Activated CD4-positive, alpha-beta T cell treated with anti-CD3 and anti-CD28 coated beads for 4 hours (primary cell): ENCODE measurements at regions not wholly inside any gene's neighbourhood (a gene's known extent, or its start where the extent isn't known, plus 50 kb on each side); places are given as distances from the start of the nearest gene placed in this dataset.
"Not testable (repeated sequence)": the region's sequence is repeated elsewhere in the genome, so short reads cannot be mapped to it uniquely, and the experiment has no call there.

Experiments used
- DNase-seq, 2 donors: peaks; one replicate each; pipeline ENCODE4 v3.0.0-alpha.2; 2020

DNA sequence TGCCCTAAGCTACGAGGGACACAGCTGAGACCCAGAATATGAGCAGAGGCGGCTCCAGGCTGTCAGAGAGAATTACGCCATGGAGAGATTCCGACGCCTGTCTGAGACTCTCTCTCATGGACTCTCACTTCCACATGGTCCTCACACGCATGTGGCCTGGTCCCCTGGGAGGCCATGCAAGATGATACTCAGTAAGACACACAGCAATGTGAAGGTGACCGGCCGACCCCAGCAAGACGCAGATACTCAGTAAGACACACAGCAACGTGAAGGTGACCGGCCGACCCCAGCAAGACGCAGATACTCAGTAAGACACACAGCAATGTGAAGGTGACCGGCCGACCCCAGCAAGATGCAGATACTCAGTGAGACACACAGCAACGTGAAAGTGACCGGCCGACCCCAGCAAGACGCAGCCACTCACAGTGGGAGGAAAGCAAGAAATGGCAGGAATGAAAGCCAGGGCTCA lies 400.8 kb upstream of the MYT1L start:
- DNase-seq: no peak

DNA sequence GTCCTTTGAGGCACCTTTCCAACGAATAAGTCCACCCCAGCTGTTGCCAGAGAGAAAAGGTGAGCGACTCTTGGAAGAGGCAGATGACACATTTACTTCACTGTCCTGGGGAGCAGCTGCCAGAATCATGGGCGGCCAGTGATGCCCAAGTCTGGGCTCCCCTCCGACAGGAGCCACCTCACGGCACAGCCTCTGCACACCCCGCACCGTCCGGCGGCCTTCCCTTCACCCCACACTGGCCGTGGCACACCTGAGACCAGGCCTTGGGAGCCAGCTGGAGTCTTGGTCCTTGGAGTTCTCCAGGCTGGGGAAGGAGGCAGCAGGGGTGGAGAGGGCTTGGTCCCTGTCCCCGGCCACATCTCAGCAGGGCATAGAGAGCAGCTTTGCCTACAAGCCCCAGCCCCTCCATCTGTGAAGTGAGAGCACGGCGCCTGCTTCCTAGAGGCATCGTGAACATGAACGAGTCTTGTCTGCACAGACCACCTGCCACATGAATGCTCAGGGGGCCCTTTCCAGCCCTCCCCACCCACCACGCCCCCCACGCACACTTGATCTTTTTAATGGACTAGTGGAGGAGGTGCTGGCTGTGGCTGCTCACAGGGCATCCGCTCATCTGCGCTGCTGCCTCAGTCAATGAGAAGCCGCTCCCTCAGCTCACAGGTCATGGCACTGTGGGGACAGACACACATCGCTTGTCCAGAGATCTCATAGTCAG lies 400.2 kb upstream of the MYT1L start:
- no peak for DNase-seq

DNA sequence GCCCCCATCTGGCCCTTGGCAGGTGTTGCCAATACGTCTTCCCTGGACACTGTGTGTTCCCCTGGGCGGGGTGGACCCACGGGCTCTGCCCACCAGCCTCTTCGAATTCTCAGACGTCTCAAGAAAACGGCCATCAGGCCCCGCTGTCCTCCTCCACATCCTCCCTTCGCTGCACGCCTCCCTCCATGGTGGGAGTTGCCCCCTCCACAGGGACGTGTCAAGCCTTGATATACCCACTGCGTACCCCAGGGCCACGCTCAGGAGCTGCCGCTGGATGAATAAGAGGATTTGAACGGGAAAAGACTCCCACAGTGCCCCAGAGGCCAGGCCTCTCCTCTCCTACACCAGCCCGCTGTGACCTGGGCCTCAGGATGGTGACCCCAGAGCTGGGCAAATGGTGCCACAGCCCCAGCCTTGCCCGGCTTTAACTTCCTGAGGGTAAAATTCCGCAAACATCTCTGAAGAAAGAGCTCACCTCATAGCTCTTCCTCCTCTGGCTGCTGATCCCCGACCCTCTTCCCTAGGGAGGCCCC lies 399.3 kb upstream of the MYT1L start:
- no peak for DNase-seq

DNA sequence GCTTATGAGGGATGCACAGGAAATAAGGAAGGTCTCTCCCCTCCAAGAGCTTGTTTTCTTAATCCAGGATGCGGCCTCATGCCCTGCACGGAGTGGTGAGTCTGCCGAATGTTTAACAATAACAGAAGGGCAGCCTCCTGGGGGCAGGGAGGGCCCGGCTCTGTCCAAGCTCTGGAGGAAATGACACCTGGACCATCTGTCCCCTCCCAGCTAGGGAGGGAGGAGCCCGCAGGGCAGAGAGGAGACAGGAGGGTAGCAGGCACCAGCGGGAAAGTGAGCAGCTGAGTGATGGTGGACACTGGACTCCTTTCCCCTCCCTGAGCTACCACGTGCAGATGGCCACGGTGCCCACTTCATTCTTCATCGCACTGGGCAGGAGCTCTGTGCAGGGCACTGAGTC lies 398.2 kb upstream of the MYT1L start:
- no peak for DNase-seq

DNA sequence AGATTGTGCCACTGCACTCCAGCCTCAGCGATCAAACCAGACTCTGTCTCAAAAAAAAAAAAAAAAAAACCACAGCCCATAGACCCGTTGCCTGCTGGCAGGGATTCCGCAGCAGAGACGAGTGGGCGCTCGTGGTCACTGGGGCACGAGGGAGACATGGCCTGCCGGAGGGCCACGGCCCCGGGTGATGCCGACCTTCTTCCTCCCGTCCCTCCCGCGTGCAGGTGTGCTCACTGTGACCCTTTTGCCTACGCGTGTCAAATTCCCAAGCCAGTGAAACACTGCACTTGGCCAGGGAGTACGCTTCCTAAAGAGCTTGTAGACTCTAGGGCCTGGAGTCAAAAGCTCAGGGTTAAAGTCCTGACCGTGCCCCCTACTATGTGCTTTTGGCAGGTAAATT lies 397.6 kb upstream of the MYT1L start:
- no peak for DNase-seq

DNA sequence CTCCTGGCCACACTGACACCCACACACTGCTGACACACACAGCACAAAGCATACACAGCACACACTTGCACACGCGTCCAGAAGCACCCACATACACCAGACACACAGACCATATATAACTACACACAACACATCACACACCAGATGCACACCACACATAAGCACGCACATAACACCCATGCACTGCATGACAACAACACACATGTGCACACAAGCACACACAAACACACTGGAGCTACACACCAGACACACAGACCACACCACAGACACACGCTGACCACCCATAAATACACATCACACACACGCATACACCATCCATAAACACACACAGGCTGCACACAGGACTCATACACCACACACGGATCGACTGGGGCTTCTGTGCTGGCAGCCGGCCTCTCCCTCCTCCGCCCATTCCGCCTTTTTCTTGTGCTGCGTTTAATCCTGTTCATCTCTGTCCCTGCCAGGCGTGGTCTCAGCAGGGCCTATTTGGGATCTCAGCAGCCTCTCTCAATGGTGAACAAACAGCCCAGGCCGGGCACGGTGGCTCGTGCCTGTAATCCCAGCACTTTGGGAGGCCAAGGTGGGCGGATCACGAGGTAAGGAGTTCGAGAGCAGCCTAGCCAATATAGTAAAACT lies 396.9 kb upstream of the MYT1L start:
- DNase-seq: no peak

DNA sequence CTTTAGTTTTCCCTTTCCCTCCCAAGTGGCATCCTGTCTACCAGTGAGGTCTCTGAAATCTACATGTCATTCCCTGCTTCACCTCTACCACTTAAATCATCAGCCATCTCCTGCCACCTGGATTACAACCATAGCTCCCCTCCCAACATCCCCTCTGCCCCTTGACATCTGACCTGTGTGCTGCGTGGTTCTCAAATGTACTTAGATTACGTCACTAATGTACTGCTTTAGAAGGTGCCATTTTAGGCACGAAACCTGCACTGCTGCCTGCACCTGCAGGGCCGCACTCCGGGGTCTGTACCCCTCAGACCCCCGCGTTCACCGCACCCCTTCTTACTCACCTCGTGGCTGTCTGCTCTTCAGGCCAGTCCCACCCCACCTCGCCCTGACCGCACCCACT lies 395.1 kb upstream of the MYT1L start:
- no peak for DNase-seq

DNA sequence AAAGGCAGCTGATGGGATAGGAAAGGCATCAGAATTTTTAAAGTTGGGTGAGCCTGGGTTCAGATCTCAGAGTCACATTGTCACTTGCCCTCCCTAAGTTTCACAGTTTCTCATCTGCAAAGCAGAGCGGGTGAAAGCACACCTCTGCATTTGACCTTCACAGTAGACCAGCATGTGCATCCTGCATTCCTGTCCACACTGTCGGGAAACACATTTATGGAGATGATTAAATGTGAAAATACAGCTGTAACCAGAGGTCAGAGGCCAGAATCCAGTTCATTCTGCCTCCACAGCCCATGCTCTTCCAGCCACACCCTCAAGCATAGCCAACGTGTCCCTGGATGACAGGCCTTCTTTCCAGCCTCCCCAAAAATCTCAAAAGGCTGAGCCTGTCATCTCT lies 392.0 kb upstream of the MYT1L start:
- no peak for DNase-seq

DNA sequence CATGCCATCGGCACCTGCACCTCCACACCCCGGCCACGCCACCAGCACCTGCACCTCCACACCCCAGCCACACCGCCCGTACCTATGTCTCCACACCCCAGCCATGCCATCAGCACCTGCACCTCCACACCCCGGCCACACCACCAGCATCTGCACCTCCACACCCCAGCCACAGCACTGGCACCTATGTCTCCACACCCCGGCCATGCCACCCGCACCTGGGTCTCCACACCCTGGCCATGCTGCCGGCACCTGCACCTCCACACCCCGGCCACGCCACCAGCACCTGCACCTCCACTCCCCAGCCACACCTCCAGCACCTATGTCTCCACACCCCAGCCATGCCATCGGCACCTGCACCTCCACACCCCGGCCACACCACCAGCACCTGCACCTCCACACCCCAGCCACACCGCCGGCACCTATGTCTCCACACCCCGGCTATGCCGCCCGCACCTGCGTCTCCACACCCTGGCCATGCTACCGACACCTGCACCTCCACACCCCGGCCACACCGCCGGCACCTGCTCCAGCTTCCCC lies 390.3 kb upstream of the MYT1L start:
- DNase-seq: no peak

DNA sequence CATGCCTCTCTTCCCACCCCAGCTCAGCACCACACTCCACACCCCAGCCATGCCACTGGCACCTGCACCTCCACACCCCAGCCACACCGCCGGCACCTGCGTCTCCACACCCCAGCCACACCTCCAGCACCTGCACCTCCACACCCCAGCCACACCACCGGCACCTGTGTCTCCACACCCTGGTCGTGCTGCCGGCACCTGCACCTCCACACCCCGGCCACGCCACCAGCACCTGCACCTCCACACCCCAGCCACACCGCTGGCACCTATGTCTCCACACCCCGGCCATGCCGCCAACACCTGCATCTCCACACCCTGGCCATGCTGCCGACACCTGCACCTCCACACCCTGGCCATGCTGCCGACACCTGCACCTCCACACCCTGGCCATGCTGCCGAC lies 389.7 kb upstream of the MYT1L start:
- not testable (repeated sequence) for DNase-seq

DNA sequence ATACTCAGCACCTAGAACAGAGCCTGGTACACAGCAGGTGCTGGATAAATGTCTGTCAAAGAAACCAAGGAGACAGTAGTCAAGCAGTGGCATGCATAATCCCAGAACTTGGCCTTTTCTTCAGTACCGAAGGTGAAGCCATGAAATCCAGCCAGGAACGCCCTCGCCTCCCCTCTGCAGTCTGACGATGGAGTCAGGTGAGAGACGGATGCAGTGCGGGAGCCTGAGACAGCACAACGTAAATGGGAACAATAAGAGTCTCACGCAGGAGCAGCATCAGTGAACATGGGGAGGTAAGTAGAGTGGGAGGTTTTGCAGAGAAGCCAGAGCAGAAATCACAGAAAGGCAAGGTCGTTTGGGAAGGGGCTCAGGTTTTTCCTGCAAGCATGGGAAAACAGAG lies 389.3 kb upstream of the MYT1L start:
- no peak for DNase-seq

DNA sequence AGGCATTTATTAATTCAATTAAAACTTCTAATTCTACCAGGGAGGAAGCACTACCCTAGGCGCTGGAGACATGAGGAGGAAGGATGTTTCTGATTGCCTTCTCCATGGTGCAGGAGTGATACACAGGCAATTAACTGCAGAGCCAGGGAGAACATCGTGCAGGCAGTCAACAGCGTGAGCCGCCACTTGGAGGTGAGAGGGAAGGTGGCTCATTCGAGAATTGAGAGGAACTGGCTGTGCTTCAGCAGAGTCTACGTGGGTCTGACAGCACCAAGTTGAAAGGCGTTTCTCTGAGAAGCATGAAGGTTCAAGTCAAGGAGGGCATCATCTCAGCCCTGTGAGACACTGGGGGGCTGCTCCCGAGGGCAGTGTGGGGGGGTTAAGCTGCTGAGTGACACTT lies 388.7 kb upstream of the MYT1L start:
- DNase-seq: no peak

DNA sequence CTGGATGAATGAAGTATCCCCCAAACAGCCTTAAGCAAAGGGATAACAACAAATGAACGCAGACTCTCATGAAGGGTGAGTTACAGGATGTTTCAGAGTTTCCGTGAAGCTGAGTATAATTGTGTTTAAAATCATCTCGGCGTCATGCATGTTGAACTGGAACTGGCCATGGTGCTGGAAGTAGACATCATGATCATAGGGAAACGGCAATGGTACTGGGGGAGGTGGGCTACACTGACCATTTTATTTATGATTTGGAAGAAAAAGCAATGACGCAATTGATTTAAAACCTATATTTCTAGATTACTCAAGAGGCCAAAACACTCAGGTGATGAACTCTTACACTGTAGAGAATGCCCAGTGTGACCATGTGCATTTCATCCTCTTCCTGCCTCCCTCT lies 387.9 kb upstream of the MYT1L start:
- no peak for DNase-seq

DNA sequence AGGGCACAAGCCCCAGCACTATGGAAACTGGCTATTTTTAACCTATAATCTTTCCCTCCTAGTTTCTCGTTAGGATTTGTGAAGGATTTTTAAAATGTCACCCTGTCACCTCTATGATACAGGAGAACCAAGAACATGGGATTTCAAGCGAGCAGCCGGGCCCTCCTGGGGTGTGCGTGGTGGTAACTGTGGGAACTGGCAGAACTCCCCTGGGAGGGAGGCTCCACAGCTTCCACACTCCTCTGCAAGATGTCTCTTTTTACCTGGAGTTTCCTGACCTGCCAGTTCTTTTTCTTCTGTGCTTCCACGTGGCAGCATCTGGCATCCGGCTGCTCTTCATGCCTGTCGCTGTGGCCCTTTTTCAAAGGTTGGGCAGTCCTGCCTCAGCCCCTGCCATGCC lies 386.3 kb upstream of the MYT1L start:
- no peak for DNase-seq

DNA sequence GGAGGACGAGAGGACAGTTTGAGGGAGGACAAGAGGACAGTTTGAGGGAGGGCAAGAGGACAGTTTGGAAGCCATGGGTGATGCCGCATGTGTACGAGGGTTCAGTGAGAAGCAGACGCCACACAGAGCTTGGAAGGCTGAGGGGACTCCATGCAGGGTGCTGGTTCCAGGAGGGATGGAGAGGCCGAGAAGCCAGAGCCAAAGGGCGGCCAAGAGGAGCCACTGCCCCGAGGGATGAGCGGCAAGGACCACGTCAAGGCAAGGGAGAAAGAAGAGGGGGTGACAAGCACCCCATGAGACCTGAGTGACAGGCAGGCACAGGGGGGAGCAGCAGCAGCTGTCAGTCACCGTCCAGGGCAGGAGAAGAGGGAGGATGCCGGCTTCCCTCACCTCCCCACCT lies 385.7 kb upstream of the MYT1L start:
- no peak for DNase-seq

DNA sequence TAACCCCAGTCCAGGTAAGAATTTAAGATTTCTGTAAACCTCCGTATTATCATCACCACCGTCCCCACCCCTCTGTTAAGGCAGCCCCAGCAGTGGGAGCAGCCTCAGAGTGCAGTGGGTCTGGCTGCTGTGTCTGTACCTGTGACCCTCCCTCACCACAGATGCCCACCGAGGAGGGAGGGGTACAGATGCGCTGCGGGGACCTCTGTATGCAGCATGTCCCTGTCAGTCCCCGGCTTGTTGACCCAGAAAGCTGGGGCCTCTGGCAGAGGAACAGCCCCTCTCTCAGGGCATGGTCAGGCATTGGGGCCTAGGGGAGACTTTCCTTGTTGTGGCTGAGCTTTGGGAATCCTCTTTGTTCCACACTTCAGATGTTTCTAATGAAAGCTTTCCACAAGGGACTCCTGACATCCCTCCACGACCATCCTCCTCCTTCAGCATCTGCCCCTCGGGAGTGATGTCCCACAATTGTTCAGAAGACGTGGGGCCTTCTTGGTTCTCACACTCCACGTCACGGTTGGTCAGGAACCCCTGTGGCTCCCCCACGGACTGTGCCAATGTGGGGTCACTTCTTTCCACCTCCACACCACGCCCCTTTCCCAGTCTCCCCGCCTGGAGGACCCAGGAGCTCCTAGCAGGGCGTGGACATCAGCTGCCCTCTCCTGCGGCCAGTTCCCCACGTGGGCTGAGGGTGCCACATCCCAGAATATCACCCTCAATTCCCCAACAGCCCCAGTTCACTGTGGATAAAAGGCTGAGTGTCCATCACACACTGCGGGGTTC lies 384.2 kb upstream of the MYT1L start:
- no peak for DNase-seq

DNA sequence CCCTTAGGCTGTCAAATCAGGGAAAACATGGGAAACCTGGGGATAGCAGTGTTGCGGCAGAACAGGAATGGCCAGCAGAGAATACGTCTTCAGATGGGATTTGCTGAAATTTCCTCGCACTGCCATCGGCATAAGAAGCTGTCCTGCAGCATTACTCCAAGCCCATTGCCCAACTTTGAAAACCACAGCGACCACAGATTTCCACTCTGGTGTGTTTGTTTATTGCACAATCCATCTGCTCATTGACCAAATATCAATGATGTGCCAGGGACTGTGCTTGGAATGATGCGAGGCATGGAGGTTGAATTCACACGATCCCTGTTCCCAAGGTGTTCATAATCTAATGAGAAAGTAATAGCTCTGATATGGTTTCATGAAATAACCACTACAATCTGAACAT lies 383.3 kb upstream of the MYT1L start:
- DNase-seq: no peak

DNA sequence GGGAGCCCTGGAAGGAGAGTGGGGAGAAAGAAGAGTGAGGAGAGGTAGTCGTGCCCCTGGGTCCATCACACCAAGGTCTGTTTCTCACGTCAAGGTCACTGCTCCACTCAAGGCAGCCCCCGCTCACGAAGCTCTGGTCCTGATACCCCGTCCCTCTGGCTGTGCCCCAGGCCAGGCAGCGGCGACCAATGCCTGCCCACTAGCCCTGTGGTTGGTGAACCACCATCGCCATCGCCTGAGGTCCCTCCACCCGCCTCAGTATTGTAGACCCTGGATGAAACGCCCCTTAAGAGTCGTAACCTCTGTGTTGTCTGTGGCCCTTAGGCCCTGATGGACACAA lies 378.3 kb upstream of the MYT1L start:
- no peak for DNase-seq

DNA sequence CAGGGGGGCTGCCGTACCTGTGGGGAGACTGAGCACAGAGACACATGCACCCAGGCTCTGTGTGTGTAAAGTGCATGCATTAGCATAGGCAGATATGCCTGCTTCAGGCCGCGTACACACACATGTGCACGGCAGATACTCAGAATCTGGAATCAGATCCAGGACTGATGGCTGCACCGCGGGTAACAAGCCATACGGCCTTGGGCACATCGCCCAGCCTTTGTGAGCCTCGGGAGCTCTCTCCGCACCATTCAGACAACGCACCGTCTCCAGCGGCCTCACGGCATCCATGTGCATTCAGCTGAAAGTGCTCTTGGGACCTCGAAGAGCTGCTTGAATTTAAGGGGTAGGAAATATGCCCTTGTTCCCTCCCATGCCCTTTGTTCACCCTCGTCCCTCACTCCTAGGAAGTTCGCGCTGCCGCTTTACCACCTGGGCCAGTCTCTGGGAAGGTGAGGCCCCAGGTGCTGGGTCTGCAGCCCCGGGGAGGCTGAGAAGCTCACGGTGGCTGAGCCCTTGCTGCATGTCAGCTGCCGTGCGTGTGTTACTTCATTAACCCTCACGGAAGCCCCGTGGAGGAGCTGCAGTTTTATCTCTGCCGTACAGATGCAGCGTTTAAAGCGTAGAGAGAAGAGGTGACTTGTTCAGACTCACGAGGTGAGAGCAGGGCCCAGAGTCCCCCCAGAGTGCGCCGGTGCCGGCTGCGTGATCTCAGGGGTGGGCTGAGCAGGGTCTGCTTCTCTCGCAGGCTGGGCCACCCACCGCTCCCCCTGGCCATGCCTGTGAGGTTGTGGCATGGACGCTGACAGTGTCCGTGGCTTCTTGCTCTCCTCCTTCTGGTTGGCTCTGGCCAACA lies 377.7 kb upstream of the MYT1L start:
- no peak for DNase-seq

DNA sequence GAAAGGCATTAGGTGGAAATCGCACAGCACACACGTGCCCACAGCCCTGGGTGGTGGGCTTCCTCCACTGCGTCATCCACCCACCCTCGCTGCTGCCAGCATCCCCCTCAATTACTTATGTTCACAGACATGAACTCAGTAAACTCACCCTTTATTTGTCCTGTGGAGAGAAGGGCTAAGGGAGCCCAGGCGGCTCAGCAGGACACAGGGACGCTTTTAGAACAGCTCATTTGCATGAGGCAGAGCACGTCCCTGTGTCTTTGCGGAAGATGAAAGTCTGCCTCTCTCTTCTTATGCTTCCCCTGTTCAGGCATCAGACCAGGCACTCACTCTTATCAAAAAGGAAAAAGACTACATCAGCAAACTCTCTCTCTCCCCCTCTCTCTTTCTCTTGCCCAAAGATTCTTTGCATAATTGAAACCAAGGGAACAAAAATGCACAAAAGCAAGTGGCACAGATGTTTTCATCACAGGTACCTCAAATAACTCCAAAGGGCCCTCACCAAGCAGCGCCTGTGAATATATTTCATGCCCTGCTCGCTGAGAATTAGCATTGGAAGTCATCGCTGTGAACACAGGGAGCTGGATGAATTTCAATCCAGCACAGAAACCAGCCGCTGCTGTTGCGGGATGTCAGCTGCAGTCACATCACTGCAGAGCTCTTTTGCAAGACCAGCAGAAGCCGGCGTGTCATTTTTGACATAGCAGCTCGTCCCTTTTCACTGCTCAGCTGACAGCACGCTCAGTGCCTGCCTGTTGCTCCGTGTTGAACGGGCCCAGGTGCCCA lies 376.3 kb upstream of the MYT1L start:
- no peak for DNase-seq

DNA sequence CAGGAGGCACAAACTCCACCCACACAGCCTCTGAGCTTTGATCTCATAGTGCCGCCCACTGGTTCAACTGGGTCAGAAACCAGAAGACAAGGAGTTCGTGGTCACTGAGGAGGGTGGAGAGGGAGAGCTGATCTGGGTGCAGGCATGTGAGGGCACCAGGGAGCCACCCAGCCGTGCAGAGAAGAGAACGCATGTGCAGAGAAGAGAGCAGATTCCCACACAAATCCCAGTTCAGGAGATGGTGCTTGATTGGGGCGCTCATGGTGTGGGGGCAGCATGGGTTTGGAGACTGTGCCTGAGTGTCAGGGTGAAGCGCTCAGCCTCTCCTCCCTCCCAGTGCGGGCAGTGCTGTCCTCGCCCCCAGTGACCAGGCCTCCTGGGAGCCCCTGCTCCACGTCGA lies 375.2 kb upstream of the MYT1L start:
- DNase-seq: no peak

DNA sequence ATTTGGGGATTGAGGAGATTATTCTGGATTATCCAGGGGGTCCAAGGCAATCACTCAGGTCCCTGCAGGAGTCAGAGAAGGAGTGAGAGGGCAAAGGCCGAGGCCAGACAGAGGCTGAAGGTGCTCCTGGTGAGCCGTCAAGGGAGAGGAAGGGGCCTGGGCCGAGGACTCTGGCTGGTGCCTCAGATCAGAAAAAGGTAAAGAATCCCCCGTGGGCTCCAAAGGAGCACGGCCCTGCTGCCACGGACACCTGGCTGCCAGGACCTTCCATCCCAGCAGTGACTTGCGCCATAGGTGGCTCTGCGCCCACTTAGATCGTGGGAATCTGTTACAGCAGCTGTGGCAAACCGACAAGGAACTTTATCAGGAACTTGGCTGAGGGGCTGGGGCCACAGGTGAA lies 374.8 kb upstream of the MYT1L start:
- no peak for DNase-seq
